GF-D8 (cell line): ENCODE measurements at regions not wholly inside any gene's neighbourhood (a gene's known extent, or its start where the extent isn't known, plus 50 kb on each side); places are given as distances from the start of the nearest gene placed in this dataset.

Source experiments
- DNase-seq: peaks from one replicate; lab custom pipeline; 2025; lab: John Stamatoyannopoulos, UW

DNA sequence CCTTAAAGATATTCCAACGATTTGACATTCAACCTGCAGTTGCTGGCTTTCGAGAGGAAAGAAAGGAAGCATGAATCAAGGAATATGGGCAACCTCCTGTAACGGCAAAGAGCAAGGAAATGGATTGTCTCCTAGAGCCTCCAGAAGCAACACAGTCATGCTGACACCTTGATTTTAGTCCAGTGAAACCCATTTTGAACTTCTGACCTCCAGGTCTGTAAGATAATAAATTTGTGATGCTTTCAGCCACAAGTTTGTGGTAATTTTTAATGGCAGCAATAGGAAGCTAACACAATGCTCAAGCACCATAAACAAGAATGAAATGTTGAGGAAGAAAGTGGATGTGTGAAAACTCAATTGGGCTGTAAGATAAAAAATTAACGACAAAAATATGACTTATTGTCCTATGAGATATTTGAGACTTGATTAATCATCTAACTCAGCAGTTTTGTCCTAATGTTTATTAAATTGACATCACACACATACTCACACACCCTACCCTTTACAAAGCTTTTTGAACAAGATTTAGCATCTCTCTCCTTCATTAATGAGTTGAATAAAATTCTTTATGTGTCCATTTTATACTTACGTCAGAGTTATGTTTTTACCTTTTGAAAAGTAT is 857.2 kb upstream of the INTU start:
- DNase-seq: no peak

DNA sequence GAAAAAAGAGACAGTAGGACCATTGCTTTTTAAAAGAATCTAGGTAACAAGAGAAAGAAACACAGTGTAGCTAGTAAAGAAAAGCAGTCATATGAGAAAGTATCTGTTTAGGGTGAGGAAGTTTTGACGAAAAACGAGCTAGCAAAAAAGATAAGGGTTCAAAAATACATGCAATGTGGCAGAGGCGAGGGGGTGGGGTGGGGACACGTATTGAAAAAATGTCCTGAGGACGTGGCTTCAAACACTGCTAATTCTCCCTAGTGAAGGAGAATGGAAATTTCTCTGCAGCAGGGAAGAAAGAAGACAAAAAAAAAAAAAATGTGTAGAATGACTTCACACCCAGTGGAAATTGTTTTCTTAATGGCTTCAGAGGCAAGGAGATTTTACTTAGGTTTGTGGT is 856.4 kb upstream of the INTU start:
- DNase-seq: no peak

GRCh38 chr4:126777649-126778048 is 855.1 kb upstream of the INTU start:
- DNase-seq: no peak

GRCh38 chr4:126778348-126778747 is 854.4 kb upstream of the INTU start:
- no peak for DNase-seq

DNA sequence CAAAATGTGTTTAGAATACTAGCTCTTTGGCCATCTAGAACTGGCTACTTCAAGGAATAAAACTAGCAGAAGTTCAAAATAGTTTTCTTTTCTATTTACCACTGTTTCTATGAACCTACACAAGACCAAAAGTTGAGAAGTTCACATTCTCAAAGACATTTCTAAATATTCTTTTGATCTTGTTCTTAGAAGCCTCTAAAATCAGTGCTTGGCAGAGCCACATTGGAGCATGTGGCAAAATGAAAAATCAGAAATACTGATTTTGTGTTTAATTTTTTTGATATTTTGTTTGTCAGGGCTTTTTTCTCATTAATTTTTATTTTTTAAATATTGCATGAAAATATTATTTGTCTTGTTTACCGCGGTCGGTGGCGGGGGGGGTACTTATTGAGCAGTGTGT is 853.8 kb upstream of the INTU start:
- DNase-seq: no peak

DNA sequence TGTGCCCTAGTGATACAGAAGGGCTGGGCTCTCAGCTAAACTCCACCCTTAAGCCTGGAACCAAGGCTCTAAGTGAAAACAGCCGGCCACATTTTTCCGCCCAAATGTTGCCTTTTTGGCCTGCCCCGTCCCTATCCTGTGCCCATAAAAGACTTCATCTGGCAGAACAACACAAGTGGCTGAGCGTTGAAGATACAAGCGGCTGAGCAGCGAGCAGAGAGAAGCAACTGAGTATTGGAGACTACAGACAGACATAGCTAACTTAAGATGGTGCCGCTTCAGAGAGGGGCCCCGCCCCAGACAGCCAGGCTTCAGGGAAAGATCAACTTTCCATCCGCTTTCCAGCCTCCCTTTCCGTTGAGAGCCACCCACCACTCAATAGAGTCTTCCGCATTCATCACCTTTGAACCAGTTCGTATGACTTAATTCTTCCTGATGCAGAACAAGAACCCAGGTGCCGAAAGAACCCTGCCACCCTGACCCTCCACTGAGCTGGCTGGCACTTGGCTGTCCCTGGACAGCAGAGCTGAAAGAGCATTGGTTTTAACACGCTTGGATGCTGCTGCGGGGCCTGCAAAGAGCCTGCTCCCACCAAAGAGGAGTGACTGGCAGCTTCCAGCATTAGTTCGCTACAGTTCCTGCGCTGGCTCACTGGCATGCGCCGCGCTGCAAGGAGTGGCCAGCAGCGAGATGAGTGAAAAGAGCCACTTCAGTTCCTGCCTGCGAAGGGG is 853.2 kb upstream of the INTU start:
- DNase-seq: no peak

- no peak for DNase-seq
Measured at GRCh38 chr4:126783191-126783590, 849.6 kb upstream of the INTU start.

GRCh38 chr4:126784966-126785580 is 847.7 kb upstream of the INTU start:
- DNase-seq: no peak

DNA sequence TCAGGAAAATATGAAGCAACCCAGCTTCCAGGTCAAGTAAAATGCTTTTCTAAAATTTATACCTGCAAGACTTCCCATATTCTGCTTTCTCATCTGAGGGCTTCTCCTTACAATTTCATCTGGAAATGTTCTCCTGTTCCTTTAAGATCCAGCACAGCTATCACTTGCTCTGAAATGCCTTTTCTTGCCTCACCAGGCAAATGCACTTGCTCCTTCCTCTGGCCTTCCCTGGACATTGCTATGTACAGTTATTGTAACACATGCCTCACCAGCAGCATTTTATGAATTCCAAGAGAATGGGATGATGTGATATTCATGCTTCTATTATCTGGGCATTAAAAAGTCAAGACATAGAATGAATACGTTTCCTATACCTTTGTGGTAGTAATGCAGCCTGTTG is 842.1 kb upstream of the INTU start:
- no peak for DNase-seq

DNA sequence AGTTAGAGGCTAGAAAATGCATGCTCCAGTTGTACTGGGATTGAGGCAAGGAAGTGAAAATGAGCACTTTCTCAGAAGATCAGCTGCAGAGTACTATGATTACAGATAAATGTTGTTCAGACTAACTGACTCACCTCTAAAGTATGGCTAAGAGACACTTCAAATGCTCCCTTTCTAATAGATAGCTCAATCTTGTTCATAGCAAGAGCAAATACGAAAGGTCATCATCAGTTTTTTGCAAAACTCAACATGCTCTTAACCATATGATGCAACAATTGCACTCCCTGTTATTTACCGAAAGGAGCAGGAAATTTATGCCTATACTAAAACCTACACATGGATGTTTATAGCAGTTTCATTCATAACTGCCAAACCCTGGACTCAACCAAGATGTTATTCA is 838.4 kb upstream of the INTU start:
- DNase-seq: no peak

- no peak for DNase-seq
Measured at GRCh38 chr4:126798214-126798613, 834.5 kb upstream of the INTU start.

GRCh38 chr4:126799416-126799815 is 833.3 kb upstream of the INTU start:
- no peak for DNase-seq

GRCh38 chr4:126799971-126800574 is 832.7 kb upstream of the INTU start:
- no peak for DNase-seq

GRCh38 chr4:126800575-126801141 is 832.1 kb upstream of the INTU start:
- no peak for DNase-seq

DNA sequence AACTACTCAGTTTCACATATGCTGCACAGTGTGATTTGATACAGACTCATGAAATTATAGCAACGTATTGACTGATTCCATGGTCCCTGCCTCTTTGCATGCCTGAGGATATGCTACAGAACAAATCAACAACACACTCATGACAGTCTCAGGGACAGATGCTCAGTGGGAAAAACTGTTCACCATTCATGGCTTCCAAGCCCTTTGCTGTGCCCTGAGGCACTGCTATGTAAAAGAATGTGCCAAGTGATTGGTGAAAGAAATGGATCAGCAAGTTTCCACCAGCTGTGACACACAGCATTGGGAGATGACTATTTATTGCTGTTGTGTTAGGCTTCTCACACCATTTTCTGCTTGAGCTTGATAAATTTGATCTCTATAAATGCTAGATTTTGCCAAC is 825.6 kb upstream of the INTU start:
- no peak for DNase-seq

- no peak for DNase-seq
Measured at GRCh38 chr4:126812076-126812475, 820.7 kb upstream of the INTU start.

DNA sequence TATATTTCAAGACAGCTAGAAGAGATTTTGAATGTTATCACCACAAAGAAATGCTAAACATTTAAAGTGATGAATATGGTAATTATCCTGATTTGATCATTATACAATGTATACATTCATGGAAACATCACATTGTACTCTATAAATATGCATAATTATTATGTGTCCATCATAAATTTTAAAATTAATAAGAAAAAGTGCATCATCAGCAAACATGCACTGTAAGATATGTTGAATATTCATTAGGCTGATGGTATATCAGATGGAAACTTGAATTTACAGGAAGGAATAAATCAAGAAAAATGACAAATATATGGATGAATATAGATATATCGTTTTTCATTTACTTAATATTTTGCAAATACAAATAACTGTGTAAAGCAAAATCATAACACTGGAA is 812.1 kb upstream of the INTU start:
- DNase-seq: no peak

GRCh38 chr4:126821152-126821551 is 811.6 kb upstream of the INTU start:
- no peak for DNase-seq

- DNase-seq: no peak
Measured at GRCh38 chr4:126825083-126825482, 807.7 kb upstream of the INTU start.

DNA sequence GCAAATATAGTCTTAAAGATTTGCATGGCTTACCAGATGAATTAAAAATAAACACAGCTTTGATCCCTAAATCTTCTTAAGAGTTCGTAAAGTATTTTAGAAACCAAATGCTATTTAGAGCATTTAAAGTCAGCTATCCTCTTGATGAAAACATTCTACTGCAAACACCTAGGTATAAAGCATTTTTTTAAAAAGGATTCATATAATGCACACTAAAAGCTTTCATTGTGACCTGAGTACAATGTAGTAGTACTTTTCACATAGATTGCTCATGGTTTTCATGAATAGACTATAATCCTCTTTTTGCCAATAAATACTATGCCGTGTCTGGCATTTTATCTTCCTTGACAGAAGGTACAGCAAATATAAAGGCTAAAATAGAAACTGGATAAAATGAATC is 805.1 kb upstream of the INTU start:
- DNase-seq: no peak

DNA sequence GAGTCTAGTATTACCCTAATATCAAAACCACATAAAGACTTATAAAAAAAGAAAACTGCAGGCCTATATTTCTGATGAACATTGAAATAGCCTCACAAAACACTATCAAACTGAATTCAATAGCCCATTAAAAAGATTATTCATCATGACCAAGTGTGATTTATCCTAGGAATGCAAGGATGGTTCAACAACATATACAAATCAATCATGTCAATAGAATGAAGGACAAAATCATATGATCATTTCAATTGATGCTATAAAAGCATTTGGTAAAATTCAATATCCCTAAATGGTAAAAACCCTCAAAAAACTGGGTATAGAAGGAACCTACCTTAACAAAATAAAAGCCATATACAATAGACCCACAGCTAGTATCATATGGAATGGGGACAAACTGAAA is 797.9 kb upstream of the INTU start:
- no peak for DNase-seq

DNA sequence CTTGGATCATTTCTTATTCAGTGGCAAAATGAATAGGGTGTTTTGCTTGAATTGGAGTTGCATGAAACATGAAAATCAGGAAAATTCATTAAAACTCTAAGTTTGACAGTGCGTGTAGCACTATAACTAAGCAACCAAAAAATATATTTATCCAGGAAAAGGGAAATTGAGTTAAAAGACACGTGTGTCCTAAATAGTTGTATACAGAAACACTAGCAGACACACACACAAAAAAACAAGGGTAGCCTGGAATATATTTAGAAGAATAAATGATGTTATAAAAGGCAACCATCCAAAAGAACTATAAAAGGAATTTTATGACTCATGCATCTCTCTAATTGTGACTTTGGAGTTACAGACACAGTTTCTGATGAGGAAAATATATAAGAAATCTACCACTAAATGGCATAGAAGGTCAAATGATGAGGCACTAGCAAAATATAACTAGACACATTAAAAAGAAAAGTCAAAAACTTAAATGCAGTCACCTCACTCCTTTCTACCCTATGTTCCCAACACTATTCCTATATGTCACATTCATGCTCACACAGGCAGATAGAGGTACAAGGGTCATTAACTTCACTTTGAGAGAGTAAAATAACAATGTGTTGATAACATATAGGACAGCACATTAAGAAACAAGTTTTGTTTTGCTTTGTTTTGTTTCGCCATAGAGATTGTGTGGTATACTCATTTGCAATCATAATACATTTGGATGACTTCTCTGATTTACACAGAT is 793.6 kb upstream of the INTU start:
- DNase-seq: no peak
